Upper lobe of right lung (tissue), 1 donor: ENCODE measurements at regions not wholly inside any gene's neighbourhood (a gene's known extent, or its start where the extent isn't known, plus 50 kb on each side); places are given as distances from the start of the nearest gene placed in this dataset.

Experiments
- ATAC-seq: fragments of 200-7000 bp; cut with Tn5 transposase; one replicate; pipeline ENCODE4 v1.9.1; 2020; ENCODE audit warnings: mild to moderate bottlenecking, moderate library complexity
- DNase-seq: peaks from one replicate; pipeline ENCODE4 v3.0.0-alpha.2; 2020
- H3K27ac ChIP-seq: fragments of 200-600 bp; one replicate; pipeline ENCODE4 v1.8.0; 2022
- H3K27me3 ChIP-seq: fragments of 200-600 bp; one replicate; pipeline ENCODE4 v1.8.0; 2022; ENCODE audit warnings: mild to moderate bottlenecking
- H3K36me3 ChIP-seq: fragments of 200-600 bp; one replicate; pipeline ENCODE4 v1.8.0; 2022
- H3K4me1 ChIP-seq: fragments of 200-600 bp; one replicate; pipeline ENCODE4 v1.8.0; 2022
- H3K4me3 ChIP-seq: fragments of 200-600 bp; one replicate; pipeline ENCODE4 v1.8.0; 2022; ENCODE audit warnings: mild to moderate bottlenecking
- H3K9me3 ChIP-seq: fragments of 200-600 bp; one replicate; pipeline ENCODE4 v1.8.0; 2022
- intact Hi-C: fragments of 100-400 bp; cut with DNase I; formaldehyde crosslinking; loops from one replicate; pipeline ENCODE4 v1.11.0; 2022
- TF ChIP-seq, protein P1 (sequence below): fragments of 200-600 bp; IDR thresholded peaks from one replicate; pipeline ENCODE4 v1.8.0; 2022; ENCODE audit warnings: antibody characterized with exemption
- donor health status: DM: no; HTN: yes; CAD: no; lungs with severe emphysema.

DNA sequence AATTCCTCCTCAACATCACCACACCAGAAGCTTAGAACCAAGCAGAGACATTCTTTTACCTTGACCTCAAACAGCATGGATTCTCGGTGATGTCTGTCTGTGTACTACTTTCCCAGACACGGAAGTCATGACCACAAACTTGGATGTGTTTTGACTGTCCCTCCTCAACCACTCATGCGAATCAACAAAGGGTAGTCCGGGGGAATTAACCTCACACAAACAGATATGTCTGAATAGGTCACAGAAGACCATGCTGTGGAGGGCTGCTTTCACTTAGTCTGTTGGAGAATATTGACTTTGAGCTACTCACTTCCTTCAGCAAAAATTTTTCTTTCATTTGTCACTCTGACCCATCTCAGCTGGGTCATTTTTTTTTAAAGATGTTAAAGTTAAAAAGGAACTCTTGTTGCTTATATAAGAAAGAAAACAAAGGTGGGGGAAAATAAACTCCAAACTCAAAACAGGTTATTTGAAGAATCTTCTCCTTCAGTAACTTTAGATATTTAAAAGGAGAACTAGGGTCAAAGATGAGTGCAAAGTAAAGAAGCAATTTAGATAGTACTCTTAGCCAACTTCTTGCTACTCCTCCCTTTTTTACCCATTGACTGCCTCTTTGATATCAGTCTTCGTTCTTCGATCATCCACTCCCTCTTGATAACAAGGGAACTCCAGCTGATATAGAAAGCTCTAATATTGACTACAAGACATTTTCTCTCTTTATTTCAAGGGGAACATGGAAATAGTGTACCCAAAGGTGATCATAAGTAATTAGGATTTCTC is 343.4 kb upstream of the CDH6 start:
- TF ChIP-seq, protein P1, sequence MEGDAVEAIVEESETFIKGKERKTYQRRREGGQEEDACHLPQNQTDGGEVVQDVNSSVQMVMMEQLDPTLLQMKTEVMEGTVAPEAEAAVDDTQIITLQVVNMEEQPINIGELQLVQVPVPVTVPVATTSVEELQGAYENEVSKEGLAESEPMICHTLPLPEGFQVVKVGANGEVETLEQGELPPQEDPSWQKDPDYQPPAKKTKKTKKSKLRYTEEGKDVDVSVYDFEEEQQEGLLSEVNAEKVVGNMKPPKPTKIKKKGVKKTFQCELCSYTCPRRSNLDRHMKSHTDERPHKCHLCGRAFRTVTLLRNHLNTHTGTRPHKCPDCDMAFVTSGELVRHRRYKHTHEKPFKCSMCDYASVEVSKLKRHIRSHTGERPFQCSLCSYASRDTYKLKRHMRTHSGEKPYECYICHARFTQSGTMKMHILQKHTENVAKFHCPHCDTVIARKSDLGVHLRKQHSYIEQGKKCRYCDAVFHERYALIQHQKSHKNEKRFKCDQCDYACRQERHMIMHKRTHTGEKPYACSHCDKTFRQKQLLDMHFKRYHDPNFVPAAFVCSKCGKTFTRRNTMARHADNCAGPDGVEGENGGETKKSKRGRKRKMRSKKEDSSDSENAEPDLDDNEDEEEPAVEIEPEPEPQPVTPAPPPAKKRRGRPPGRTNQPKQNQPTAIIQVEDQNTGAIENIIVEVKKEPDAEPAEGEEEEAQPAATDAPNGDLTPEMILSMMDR = no peak
- no peak for ATAC-seq
- H3K4me1 ChIP-seq = no peaks in the 10 kb centered on the region
- no peak overlapping the region for H3K27ac ChIP-seq
- no peaks in the 10 kb centered on the region for H3K9me3 ChIP-seq
- no peaks in the 10 kb centered on the region for H3K36me3 ChIP-seq
- no peak for DNase-seq
- intact Hi-C loops = no loop called here
- no peak overlapping the region for H3K4me3 ChIP-seq
- H3K27me3 ChIP-seq = no peaks in the 10 kb centered on the region

DNA sequence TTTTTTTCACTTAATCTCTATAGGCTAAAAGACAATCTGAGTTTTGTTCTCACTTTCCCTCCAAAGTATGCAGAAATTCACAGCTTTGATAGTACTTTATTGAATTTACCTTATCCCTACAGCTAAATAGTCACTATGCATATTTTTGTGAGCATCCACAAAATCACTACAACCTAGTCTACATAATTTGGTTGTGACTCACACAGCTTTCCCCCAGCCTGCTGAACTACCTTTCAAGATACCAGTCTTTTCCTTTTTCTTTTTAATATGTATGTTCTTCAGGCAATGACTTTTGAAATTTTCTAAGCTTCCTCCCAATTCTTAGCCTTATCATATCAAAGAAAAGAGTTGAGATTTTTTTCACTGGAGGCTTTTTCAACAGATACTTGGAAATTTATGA is 347.3 kb upstream of the CDH6 start:
- DNase-seq = no peak
- Histone ChIP-seq H3K27ac (no peak overlapping the region), H3K4me1 (no peaks in the 10 kb centered on the region), H3K4me3 (no peak overlapping the region), H3K9me3 (no peaks in the 10 kb centered on the region), H3K36me3 (no peaks in the 10 kb centered on the region), H3K27me3 (no peaks in the 10 kb centered on the region)
- intact Hi-C loops = no loop called here
- TF ChIP-seq, protein P1 = no peak
- no peak for ATAC-seq

DNA sequence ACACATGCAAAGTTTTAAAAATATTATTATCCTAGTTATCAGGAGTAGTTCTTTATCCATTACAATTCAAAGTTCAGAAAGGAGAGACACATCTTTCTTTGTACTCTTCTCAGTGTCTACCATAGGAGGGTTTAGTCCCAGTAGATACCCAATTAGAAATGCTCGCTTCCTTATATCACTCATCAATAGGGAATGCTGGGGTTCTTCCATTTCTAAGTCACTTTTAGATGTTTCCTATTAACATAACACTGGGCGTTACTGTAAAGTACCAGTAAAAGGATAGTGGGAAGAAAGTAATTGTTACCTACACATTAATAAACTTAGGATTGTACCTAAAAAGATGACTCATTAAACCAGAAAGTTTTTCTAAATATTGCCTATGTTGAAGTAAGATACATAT is 348.3 kb upstream of the CDH6 start:
- DNase-seq (no peak), ATAC-seq (no peak)
- intact Hi-C loops = no loop called here
- Histone ChIP-seq H3K4me1 (no peaks in the 10 kb centered on the region), H3K27ac (no peak overlapping the region), H3K27me3 (no peaks in the 10 kb centered on the region), H3K36me3 (no peaks in the 10 kb centered on the region), H3K4me3 (no peak overlapping the region), H3K9me3 (no peaks in the 10 kb centered on the region)
- TF ChIP-seq, protein P1 = no peak

DNA sequence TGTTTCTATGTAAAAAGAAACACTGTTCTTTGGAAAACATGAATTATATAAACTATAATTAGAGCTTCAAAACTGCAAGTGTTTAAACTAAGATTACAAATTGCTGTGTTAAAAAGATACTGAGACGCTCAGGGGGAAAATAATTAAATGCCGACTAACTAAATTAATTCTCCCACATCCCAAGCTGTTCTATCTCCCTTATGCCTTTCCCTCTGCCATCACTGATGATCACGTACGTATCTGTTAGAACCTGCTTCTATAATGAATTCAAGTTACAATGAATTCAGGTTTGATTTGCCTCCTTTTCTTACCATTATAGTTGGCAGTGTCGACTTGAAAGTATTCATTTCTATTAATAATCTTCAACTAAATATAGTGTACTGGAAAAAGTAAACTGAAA is 349.9 kb upstream of the CDH6 start:
- no peak for DNase-seq
- no peaks in the 10 kb centered on the region for H3K4me1 ChIP-seq
- H3K9me3 ChIP-seq = no peaks in the 10 kb centered on the region
- no peak overlapping the region for H3K27ac ChIP-seq
- no peaks in the 10 kb centered on the region for H3K36me3 ChIP-seq
- ATAC-seq = no peak
- TF ChIP-seq, protein P1 = no peak
- no peak overlapping the region for H3K4me3 ChIP-seq
- H3K27me3 ChIP-seq = no peaks in the 10 kb centered on the region
- intact Hi-C loops = no loop called here

DNA sequence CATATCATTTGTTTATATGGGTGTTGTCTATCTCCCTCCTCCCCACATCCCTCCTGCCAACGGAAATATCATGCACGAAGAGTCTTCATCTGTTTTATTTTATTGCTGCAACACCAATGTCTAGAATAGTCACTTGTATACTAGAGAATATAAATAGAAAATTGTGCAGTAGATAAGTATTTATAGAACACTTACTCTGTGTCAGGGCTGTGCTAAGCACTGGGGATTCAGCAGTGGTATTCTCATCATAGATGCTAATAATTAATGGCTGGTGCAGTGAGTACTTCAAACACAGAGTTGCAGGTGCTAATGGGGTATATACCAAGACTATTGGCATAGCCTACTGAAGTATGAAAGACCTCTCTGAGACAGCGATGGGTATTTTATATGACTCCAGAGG is 353.5 kb upstream of the CDH6 start:
- no peak for DNase-seq
- no peak overlapping the region for H3K27ac ChIP-seq
- H3K4me3 ChIP-seq = no peak overlapping the region

More for the DNA sequence above, 353.5 kb upstream of the CDH6 start:
- no peaks in the 10 kb centered on the region for H3K27me3 ChIP-seq
- H3K9me3 ChIP-seq = no peaks in the 10 kb centered on the region
- H3K36me3 ChIP-seq = no peaks in the 10 kb centered on the region
- H3K4me1 ChIP-seq = no peaks in the 10 kb centered on the region
- intact Hi-C loops = no loop called here
- TF ChIP-seq, protein P1 = no peak
- ATAC-seq = no peak
